NCI-H2029 (cell line): ENCODE measurements at regions not wholly inside any gene's neighbourhood (a gene's known extent, or its start where the extent isn't known, plus 50 kb on each side); places are given as distances from the start of the nearest gene placed in this dataset.

Experiments
- DNase-seq: peaks from one replicate; lab custom pipeline; 2025; lab: John Stamatoyannopoulos, UW

DNA sequence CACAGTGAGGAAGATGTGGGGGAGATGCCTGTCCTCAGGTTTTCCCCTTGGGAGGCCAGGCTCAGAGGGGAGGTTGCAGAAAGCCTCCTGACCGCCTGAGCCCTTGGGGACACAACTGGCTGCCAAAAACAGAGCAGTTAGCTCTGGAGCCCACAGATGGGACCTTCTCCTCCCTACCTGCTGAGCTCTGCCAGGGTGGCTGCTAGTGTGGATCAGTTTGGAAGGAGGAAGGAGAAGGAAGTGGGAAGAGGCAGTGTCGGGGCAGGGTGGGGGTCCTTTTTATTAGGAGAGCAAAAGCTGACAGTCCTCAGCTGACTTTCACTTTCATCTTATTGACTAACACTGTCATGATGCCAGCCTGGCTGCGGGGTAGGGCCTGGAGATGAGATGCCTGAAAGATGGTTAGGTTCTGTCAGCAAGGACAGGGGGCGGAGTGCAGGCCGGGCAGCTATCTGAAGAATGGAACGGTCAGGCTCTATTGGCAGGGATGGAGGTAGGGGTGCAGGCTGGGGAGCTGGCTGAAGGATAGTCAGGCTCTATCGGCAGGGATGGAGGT lies 188.5 kb upstream of the HDAC4 start:
- no peak for DNase-seq

GRCh38 chr2:239588451-239589269 lies 187.8 kb upstream of the HDAC4 start:
- no peak for DNase-seq

DNA sequence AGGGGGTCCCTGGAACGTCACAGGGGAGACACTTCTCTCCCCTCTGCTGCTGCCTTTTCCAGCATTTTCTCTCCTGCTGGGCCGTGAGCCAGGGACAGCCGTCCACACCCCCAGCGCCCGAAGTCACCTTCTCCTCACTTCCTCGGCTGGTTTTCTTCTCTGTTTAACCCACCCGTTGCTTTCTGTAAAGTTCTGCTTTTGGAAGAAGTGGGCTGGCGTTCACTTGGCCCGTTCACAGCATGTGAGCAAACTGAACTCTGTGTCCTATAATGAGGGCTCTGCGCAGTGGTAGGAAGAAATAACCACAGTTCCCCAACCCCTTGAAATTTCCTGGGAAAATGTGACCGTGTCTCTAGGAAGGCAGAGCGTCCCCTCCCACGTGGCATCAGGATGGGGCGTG lies 187.0 kb upstream of the HDAC4 start:
- DNase-seq, result no peak

DNA sequence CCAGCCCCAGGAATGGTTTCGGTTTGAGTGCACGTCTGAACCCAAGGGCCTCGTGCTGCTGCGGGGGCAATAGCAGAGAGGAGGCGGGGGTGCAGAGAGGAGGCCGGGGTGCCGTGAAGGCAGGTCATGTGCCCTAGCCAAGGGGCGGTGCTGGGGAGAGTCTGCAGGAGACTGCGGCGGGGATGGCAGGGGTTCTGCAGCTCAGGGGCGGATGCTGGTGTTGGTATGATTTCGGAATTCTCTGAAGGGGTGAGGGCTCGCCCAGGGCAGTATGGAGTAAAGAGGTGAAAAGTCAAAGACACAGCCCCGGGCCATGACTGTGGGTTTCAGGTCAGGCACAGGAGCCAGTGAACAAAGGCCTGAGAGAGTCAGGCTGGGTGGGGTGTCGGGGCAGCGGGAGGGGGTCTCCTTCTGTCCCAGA lies 186.5 kb upstream of the HDAC4 start:
- DNase-seq, result no peak

- no peak for DNase-seq
These were observed 186.0 kb upstream of the HDAC4 start for GRCh38 chr2:239586651-239587310.

DNA sequence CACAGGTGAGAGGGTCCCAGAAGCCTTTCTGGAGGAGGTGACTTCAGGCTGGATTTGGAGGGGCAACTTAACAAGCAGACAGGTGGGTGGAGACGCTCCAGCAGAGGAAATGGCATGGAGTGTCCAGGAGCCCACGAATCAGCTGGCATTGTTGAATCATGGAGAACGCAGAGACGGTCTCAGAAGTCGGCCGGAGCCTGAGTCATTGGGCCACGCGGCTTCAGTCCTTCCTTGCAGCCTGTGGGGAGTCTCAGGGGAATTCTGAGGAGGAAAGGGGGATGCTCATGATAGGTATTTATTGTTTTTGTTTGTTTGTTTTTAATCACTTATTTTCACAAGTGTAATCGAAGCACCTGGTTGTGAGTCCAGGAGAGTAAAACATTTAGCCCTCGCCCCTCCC lies 184.6 kb upstream of the HDAC4 start:
- DNase-seq, result no peak

GRCh38 chr2:239584986-239585385 lies 184.2 kb upstream of the HDAC4 start:
- DNase-seq, result no peak

DNA sequence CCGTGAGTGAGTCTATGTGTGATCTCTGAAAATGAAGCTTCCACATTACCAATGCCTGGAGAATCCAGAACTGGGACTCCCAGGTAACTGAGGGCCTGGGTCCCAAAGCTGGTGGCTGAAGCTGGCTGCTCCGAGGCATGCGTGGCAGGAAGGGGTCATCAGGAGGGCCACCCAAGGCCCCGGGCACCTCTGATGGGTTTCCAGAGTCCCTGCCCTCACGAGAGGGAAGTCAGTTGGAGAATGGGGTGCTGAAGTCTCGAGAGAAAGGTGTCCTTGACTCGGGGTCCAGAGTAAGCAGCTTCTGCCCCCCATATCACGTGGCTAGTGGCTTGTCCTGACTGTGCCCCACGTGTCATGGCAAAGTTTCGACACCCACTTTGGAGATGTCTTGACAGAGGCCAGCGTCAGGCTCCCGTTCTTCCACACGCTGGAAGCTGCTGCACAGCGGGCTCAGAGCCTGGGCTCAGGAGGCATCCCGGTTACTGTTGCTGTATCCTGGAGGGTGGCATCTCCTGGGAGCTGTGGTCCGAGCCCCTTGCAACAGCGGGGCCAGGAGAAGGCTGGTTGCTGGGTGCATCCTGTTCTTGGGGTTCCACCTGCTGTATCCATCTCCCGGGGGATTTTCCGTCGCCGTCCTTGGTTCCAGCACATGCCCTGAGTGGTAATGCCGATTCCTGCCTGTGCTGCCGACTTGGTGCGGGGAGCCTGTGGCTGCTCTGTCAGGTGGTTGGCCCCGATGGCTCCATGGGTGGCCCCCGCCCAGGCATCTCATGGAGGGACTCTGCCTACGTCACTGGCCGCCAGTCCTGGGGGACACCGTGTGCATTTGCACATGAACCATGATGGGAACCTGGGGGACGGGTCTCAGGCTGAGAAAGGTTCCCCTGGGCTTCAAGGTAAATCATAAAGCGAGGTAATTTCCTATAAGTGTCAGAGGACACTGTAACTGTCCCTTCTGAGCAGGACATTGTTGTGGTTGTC lies 183.3 kb upstream of the HDAC4 start:
- DNase-seq, result no peak

DNA sequence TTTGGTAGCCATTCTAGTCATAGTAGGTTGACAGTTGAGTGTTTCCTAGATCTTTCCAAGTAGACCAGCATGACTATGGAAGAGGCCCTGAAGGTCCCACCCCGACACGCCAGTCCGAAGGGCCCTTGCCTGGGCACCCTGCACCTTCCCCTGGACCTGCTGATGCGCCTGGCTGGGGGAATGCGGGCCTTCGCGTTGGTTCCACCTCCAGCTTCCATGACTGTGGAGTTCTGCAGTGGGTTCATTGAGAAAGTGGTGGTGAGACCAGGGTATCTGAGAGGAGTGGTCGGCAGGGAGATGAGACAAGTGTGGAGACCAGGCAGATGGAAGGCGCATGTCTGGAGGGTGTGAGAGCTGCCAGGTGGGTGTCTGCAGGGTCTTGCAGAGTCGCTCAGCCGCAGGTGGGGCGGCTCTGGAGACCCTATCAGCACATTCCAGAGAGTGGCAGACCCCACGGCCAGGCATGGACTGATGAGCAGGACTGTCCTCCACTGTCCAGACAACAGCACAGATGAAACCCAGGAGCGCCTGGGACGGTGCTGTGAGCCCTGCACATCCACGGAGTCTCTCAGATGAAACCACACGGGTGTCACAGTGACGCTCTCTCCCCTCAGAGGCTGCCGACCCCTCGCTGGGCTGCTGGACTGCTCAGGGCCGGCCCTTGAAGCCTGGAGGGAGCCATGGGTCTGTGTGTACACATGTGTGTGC lies 182.5 kb upstream of the HDAC4 start:
- DNase-seq, result no peak

DNA sequence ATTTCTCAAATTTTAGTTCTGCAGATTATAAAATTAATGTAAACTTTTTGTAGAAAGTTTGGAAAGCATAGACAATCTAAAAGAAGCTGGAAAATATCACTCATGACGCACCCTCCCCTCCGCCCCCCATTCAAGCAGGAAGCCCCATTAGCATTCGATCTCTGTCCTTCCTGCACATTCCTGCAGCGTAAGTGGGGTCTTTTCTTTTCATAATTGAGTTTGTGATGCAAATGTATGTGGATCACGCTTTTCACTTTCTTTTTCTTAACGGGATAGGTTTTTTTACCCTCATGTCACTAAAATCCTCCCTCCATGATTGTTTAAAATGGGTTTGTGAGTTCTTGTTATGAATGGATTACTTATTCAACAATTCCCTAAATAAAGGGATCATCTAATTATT lies 181.7 kb upstream of the HDAC4 start:
- no peak for DNase-seq

GRCh38 chr2:239581352-239581901 lies 180.6 kb upstream of the HDAC4 start:
- no peak for DNase-seq

GRCh38 chr2:239580199-239580527 lies 179.3 kb upstream of the HDAC4 start:
- no peak for DNase-seq

DNA sequence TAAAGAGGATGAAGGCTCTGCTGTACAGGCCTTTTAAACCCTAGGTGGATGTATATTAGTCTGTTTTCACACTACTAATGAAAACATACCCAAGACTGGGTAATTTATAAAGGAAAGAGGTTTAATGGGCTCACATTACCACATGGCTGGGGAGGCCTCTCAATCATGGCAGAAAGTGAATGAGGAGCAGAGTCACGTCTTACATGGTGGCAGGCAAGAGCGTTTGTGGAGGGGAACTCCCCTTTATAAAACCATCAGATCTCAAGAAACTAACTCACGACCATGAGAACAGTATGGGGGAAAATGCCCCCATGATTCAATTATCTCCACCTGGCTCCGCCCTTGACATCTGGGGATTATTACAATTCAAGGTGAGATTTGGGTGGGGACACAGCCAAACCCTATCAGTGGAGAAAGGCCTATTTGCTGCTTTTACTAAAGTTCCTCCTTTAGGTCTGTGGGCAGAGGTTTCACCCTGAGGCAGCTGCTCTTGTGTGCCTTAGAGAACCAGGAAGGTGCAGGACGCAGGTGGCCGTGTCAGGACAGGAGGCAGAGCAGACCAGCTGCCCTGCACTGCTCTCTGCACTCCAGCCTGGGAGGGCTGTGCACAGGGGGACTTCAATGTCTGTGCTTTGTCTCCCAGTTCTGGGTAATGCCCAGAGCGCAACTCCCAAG lies 178.8 kb upstream of the HDAC4 start:
- DNase-seq, result no peak

DNA sequence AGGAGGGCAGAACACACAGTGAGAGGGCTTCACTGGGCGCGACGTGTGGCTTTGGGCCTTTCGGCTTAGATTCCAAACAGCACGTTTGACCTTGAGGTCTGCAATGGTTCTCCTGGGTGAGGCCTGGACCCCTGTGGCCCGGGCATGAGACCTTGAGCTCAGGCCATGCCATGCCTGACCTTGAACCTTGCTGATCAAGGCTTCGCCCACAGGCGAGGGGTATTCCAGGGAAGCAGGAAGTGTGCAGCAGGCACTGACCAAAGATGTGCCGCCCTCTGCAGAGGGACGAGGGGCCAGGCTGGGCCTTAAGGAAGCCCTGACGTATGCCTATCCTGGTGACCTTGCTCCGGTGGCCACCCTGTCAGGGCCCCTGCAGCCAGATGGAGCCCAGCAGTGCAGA lies 178.3 kb upstream of the HDAC4 start:
- no peak for DNase-seq

DNA sequence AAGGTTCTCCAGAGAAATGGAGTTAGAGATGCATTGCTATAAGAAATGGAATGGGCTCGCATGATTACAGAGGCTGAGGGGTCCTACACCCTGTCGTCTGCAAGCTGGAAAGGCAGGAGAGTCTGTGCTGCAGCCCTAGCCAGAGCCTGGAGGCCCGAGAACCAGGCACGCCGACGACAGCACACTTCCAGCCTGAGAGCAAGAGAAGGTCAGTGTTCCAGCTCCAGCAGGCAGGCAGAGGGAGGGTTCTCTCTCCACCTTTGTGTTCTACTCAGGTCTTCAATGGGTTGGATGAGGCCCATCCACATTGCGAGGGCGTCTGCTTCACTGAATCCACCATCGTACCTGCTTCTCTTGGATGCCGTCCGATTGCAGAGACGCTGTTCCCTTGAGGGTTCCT lies 177.6 kb upstream of the HDAC4 start:
- no peak for DNase-seq

DNA sequence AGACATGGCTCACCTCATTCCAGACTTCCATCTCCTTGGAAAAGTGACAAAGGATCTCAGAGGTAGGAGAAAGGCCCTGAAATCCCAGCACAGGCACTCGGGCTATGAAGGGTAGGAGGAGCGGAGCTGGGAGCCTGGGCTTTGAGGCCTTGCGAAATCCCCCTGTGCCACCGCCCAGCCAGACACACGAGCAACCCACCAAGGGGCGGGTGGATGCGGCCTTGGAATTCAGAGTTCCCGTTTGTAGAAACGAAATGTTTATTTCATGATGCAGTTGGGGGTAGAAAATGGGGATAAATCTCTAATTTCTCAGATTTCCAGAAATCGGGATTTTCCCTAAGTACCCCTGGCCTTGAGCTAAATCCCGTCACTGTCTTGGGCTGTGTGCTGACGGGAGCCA lies 177.1 kb upstream of the HDAC4 start:
- DNase-seq, result no peak

- DNase-seq, result no peak
These were observed 176.2 kb upstream of the HDAC4 start for GRCh38 chr2:239576784-239577685.

GRCh38 chr2:239575931-239576445 lies 175.2 kb upstream of the HDAC4 start:
- DNase-seq, result no peak

DNA sequence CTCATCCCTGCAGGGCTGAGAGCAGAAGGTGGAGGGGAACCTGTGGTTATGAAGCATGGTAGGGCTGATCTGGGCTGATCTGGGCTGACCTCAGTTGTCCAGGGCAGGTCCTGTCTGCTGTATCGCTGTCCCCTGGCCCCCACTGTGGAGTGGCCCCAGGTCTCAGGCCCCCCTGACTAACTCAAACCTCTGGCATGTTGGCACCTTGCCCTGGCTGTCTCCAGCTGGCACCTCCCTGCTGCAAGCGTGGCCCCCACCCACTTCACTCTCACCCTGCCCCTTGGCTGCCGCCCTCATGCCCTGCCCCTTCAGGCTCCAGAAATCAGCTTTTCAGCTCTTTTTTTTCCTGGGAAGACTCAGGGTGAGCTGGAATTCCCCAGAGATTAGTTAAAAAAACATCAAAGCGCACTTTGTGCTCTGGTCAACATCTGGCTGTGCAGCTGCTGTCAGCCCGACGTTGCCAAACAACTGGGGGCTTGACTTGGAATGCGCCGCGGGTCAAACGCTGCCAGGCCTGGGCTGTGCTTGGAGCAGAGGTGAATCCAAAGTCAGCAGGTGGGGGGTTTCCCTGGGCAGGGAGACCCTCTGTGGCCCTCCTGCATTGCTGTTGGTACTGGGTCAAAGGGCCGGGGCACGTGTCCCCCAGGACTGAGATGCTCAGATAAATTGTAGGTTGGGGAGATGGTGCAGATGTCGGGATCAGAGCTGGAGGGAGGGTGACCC lies 173.8 kb upstream of the HDAC4 start:
- no peak for DNase-seq
